ENCODE measurements at regions not wholly inside any gene's neighbourhood (a gene's known extent, or its start where the extent isn't known, plus 50 kb on each side); places are given as distances from the start of the nearest gene placed in this dataset.
A peak's percentile ranks its signal among the peaks of the same experiment; 100 is the strongest.

DNA sequence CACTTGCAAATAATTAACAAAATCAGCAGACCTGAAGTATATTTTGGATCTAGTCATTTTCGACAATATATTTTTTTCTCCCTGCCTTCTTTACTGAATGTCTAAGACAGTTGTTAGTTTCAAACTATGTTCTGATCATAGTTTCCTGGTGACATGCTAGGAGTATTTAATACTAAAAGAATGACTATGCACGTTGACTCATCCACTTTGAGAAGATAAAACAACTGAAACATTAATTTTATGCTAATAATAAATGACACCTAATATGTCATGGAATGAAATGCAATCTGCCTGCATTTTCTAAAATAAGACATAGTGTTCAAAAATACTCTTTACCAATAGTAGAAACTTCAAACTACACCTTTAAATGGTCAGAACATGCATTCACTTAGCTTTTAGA, 2123.7 kb upstream of the C9orf72 start:
- Histone ChIP-seq H3K36me3 (ENCODE audit: control insufficient read depth, insufficient read depth, low read length) (no peaks in the 10 kb centered on the region), H3K4me3 (ENCODE audit: low read depth, low read length) (no peak overlapping the region), H3K27me3 (ENCODE audit: control insufficient read depth, insufficient read depth, low read length) (no peaks in the 10 kb centered on the region)
- TF ChIP-seq, protein P1, sequence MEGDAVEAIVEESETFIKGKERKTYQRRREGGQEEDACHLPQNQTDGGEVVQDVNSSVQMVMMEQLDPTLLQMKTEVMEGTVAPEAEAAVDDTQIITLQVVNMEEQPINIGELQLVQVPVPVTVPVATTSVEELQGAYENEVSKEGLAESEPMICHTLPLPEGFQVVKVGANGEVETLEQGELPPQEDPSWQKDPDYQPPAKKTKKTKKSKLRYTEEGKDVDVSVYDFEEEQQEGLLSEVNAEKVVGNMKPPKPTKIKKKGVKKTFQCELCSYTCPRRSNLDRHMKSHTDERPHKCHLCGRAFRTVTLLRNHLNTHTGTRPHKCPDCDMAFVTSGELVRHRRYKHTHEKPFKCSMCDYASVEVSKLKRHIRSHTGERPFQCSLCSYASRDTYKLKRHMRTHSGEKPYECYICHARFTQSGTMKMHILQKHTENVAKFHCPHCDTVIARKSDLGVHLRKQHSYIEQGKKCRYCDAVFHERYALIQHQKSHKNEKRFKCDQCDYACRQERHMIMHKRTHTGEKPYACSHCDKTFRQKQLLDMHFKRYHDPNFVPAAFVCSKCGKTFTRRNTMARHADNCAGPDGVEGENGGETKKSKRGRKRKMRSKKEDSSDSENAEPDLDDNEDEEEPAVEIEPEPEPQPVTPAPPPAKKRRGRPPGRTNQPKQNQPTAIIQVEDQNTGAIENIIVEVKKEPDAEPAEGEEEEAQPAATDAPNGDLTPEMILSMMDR (IDR thresholded peaks at IDR 0.05; ENCODE audit: insufficient read depth, low read length, poor library complexity, severe bottlenecking) = no peak
- no peak for DNase-seq (ENCODE audit: low read depth)

DNA sequence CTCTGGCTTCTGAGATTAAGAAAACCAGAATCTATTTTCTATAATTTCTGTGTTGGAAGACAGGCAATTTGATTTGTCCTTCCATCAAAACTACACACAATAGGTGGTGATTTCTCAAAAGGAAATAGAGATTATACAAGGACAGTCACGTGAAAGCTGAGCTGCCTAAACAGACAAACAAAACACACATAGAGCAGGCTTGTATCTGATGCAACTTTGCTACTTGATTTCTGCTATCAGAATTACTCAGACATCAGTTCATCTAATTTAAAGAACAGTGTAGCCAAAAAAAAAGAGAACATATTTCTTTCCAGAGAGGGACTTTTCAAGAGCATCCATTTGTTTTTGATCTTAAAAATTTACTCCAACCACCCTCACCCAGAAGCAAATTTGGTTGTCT, 2128.3 kb upstream of the C9orf72 start:
- no peaks in the 10 kb centered on the region for H3K36me3 ChIP-seq (ENCODE audit: control insufficient read depth, insufficient read depth, low read length)
- no peak for DNase-seq (ENCODE audit: low read depth)
- TF ChIP-seq, protein P1 (IDR thresholded peaks at IDR 0.05; ENCODE audit: insufficient read depth, low read length, poor library complexity, severe bottlenecking) = no peak
- no peaks in the 10 kb centered on the region for H3K27me3 ChIP-seq (ENCODE audit: control insufficient read depth, insufficient read depth, low read length)
- H3K4me3 ChIP-seq (ENCODE audit: low read depth, low read length) = no peak overlapping the region

DNA sequence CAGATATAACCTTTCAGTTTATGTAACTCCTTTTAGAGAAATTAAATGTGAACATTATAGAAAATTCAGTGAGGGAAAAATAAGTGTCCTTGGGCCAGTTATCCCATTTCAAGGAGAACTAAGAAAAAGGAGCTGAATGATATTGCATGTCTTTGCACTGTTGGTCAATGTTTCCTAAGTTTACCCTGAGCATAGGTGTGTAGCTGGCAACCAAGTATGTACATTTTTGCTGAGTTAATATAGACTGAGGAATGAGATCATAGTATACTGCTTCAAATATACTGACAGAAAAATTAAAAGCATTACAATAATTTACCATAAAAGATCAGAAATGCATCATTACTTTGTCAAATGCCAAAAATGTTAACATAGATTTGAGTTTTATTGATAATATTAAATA, 2128.7 kb upstream of the C9orf72 start:
- TF ChIP-seq, protein P1 (IDR thresholded peaks at IDR 0.05; ENCODE audit: insufficient read depth, low read length, poor library complexity, severe bottlenecking) = no peak
- no peak for DNase-seq (ENCODE audit: low read depth)

DNA sequence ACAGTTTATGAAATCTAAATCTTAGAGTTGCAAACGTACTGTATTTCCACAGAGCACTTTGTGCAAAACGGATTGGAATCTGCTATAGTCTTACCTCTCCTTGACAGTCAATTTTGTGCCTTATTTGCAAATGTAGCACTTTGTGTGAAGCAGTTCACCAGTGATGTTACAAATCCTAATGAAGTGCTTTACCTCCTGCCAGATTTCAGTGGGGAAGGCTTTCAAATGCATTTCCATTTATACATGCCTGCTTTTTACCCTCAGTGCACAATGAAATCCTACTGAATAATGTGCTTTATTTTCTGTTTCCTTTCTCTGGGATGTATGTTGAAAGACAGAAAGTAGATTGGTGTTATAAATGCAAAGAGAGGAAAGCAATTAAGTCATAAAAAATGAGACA, 2141.6 kb upstream of the C9orf72 start:
- DNase-seq (ENCODE audit: low read depth) = no peak
- TF ChIP-seq, protein P1 (IDR thresholded peaks at IDR 0.05; ENCODE audit: insufficient read depth, low read length, poor library complexity, severe bottlenecking) = no peak
- Histone ChIP-seq H3K36me3 (ENCODE audit: control insufficient read depth, insufficient read depth, low read length) (no peaks in the 10 kb centered on the region), H3K4me3 (ENCODE audit: low read depth, low read length) (no peak overlapping the region), H3K27me3 (ENCODE audit: control insufficient read depth, insufficient read depth, low read length) (no peaks in the 10 kb centered on the region)

More for the DNA sequence above, 2128.7 kb upstream of the C9orf72 start:
- Histone ChIP-seq H3K4me3 (ENCODE audit: low read depth, low read length) (no peak overlapping the region), H3K27me3 (ENCODE audit: control insufficient read depth, insufficient read depth, low read length) (no peaks in the 10 kb centered on the region), H3K36me3 (ENCODE audit: control insufficient read depth, insufficient read depth, low read length) (no peaks in the 10 kb centered on the region)

DNA sequence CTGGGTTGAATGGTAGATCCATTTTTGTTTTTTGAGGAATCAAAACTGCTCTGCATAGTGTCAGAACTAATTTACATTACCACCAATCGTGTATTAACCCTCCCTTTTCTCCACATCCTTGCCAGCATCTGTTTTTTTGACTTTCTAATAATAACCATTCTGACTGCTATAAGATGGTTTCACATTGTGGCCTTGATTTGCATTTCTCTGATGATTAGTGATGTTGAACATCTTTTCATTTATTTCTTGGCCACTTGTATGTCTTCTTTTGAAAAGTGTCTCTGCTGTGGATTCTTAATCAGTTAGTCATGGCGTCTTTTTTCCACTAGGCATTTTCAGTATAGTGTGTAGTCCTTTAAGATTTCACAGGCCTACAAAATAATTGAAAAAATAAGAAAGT, 2144.3 kb upstream of the C9orf72 start:
- no peak for DNase-seq (ENCODE audit: low read depth)
- H3K4me3 ChIP-seq (ENCODE audit: low read depth, low read length) = no peak overlapping the region
- TF ChIP-seq, protein P1 (IDR thresholded peaks at IDR 0.05; ENCODE audit: insufficient read depth, low read length, poor library complexity, severe bottlenecking) = no peak
- H3K27me3 ChIP-seq (ENCODE audit: control insufficient read depth, insufficient read depth, low read length) = no peaks in the 10 kb centered on the region
- no peaks in the 10 kb centered on the region for H3K36me3 ChIP-seq (ENCODE audit: control insufficient read depth, insufficient read depth, low read length)

DNA sequence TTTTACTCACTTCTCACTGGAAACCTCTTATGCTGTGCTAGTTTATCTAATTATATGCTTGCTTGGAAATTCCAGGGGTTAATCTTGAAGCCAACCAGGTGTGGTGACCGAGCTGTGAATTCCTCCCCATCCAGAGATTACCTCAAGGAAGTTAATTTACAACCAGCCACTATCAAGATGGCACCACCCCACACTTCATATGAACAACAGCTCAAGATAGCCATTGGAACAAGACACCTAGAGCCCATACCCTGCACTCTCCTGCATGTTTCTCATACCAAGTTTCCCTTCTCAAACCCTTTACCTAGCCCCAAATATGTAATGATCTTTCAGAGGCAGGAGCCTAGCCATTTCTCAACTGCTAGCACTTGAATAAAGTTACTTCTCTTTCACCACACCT, 2156.9 kb upstream of the C9orf72 start:
- TF ChIP-seq, protein P1 (IDR thresholded peaks at IDR 0.05; ENCODE audit: insufficient read depth, low read length, poor library complexity, severe bottlenecking) = no peak
- no peak overlapping the region for H3K4me3 ChIP-seq (ENCODE audit: low read depth, low read length)
- no peaks in the 10 kb centered on the region for H3K36me3 ChIP-seq (ENCODE audit: control insufficient read depth, insufficient read depth, low read length)
- H3K27me3 ChIP-seq (ENCODE audit: control insufficient read depth, insufficient read depth, low read length) = no peaks in the 10 kb centered on the region
- peak; percentile 10 for DNase-seq (ENCODE audit: low read depth)

Measured in kidney epithelial cell (primary cell).